DMS53 treated with DMSO at 0.1 percent for 48 hours (cell line): ENCODE measurements at regions not wholly inside any gene's neighbourhood (a gene's known extent, or its start where the extent isn't known, plus 50 kb on each side); places are given as distances from the start of the nearest gene placed in this dataset.
A peak's percentile ranks its signal among the peaks of the same experiment; 100 is the strongest.

Source experiments
- DNase-seq: peaks from one replicate; lab custom pipeline; 2025; ENCODE audit not compliant: unreplicated experiment; lab: John Stamatoyannopoulos, UW

DNA sequence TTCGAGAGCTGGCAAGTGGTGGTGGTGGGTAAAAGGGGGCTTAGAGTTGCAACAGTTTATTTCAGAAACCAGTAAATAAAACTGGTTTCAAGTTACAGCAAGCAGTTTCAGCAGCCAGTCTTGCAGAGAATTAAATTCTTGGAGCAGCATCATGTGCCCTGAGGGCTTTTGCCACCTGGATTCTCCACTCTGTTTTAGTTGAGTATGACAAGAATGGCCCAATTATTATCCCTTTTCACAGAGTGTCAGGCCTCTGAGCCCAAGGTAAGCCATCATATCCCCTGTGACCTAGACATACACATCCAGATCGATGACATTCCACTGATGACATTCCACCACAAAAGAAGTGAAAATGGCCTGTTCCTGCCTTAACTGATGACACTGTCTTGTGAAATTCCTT, 72.8 kb upstream of the FANCL start:
- no peak for DNase-seq

DNA sequence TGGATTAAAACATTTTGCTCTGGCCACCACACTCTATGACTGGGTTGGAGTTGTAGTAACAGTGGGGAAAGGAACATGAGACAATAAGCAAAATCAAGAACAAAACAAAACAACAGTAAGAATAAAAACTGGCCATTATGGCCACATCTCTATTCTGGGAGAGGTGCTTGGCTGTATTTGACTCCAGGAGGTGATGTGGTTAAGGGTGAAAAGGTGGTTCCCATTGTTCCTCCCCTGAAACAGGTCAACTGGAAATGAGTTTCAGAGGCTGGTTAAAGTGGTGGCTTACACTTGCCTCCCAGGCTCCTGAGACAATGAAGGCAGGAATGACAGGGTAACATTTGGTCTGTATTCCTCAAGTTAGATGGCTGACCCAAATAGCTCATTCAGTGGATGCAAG, 67.3 kb upstream of the FANCL start:
- no peak for DNase-seq

DNA sequence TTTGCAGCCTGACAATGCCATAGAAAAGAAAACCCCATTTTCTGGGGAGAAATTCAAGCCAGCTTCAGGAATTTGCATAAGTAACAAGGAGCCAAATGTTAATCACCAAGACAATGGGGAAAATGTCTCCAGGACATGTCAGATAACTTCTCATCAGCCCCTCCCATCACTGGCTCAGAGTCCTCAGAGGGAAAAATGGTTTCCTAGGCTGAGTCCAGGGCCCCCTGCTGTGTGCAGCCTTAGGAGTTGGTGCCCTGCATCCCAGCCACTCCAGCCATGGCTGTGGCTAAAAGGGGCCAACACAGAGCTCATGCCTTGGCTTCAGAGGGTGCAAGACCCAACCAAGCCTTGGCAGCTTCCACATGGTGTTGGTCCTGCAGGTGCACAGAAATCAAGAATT, 63.7 kb upstream of the FANCL start:
- no peak for DNase-seq

GRCh38 chr2:58299123-58299522, 58.0 kb upstream of the FANCL start:
- DNase-seq = no peak

DNA sequence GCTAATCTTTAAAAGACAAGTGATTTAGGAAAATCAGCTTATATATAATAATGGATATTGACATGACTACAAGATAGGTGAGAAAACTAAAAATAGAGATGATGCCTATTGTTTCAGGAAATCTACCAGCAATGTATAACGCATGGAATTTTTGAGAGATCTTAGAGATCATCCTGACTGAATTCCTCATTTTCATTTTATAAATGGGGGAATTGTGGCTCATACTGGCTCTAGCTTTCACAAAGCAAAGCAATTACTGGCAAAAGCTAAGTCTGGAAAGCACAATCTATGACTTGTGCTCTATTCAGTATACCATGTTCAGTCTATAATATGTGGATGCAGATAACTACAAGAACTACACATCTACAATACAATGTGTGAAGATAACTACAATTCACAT, 51.9 kb upstream of the FANCL start:
- DNase-seq = no peak

- DNase-seq = peak; percentile 60
These were observed 50.8 kb upstream of the FANCL start for GRCh38 chr2:58291726-58292438.
